GM12892 (cell line): ENCODE measurements at regions not wholly inside any gene's neighbourhood (a gene's known extent, or its start where the extent isn't known, plus 50 kb on each side); places are given as distances from the start of the nearest gene placed in this dataset.

Experiments
- POLR2A ChIP-seq: IDR thresholded peaks from 2 replicates; pipeline ENCODE4 v1.6.1; 2011; ENCODE audit warnings: low read depth, low read length, control low read depth
- POLR2AphosphoS5 ChIP-seq: IDR thresholded peaks from 2 replicates; pipeline ENCODE4 v1.6.1; 2011; ENCODE audit warnings: low read depth, low read length, control low read depth
- TAF1 ChIP-seq: IDR thresholded peaks from 2 replicates; pipeline ENCODE4 v1.6.1; 2011; ENCODE audit warnings: low read depth, mild to moderate bottlenecking, control low read depth, low read length, borderline replicate concordance

DNA sequence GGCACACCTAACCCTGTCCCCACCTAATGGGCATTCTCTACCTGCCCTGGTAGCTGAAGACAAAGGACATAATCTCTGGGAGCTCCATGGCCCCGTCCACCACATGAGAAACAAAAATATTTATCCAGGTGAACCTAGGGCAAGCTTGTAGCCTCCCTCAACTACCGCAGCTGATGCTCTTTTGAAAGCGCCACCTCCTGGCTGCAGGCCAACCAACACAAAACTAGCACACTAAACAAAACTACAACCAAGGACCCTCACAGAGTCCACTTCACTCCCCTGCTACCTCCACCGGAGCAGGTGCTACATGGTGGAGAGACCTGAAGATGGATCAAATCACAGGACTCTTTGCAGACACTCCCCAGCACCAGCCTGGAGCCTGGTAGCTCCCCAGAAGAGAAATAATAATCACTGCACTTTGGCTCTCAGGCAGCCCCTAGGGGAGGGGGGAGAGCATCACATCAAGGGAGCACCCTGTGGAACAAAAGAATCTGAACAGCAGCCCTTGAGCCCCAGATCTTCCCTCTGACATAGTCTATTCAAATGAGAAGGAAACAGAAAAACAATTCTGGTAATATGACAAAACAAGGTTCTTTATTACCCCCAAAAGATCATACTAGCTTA, 111.3 kb upstream of the ATP8A1 start:
- no peak for TF ChIP-seq TAF1
- no peak for TF ChIP-seq POLR2A
- TF ChIP-seq POLR2AphosphoS5, result no peak
